GM03348 (cell line): ENCODE measurements at regions not wholly inside any gene's neighbourhood (a gene's known extent, or its start where the extent isn't known, plus 50 kb on each side); places are given as distances from the start of the nearest gene placed in this dataset.
"Not testable (repeated sequence)": the region's sequence is repeated elsewhere in the genome, so short reads cannot be mapped to it uniquely, and the experiment has no call there.

ENCODE experiments used
- DNase-seq: peaks from one replicate; pipeline ENCODE4 v3.0.0; 2012; ENCODE audit warnings: low spot score

GRCh38 chr10:20492447-20492846, 404.7 kb downstream of the NEBL start:
- no peak for DNase-seq

GRCh38 chr10:20489961-20490360, 407.1 kb downstream of the NEBL start:
- no peak for DNase-seq

GRCh38 chr10:20486791-20487190, 410.3 kb downstream of the NEBL start:
- DNase-seq = no peak

GRCh38 chr10:20485554-20485953, 411.6 kb downstream of the NEBL start:
- DNase-seq = no peak

GRCh38 chr10:20481054-20481453, 416.1 kb downstream of the NEBL start:
- no peak for DNase-seq

GRCh38 chr10:20480575-20480974, 416.5 kb downstream of the NEBL start:
- DNase-seq = not testable (repeated sequence)

GRCh38 chr10:20474064-20474463, 423.0 kb downstream of the NEBL start:
- DNase-seq = no peak

GRCh38 chr10:20473023-20473760, 423.9 kb downstream of the NEBL start:
- DNase-seq = no peak

GRCh38 chr10:20466731-20467130, 430.4 kb downstream of the NEBL start:
- DNase-seq = no peak

GRCh38 chr10:20457649-20458048, 439.5 kb downstream of the NEBL start:
- DNase-seq = no peak

GRCh38 chr10:20455774-20456173, 441.3 kb downstream of the NEBL start:
- no peak for DNase-seq

- DNase-seq = no peak
Measured at GRCh38 chr10:20454331-20454730, 442.8 kb downstream of the NEBL start.

- no peak for DNase-seq
Measured at GRCh38 chr10:20446561-20447193, 450.4 kb downstream of the NEBL start.

- DNase-seq = no peak
Measured at GRCh38 chr10:20443094-20443493, 454.0 kb downstream of the NEBL start.

GRCh38 chr10:20429742-20430141, 467.4 kb downstream of the NEBL start:
- DNase-seq = no peak

GRCh38 chr10:20427821-20428220, 469.3 kb downstream of the NEBL start:
- DNase-seq = no peak

GRCh38 chr10:20418286-20418685, 478.8 kb downstream of the NEBL start:
- no peak for DNase-seq

- DNase-seq = no peak
Measured at GRCh38 chr10:20417791-20418190, 479.3 kb downstream of the NEBL start.

GRCh38 chr10:20415684-20416083, 481.4 kb downstream of the NEBL start:
- no peak for DNase-seq

- no peak for DNase-seq
Measured at GRCh38 chr10:20407357-20407756, 489.8 kb downstream of the NEBL start.

- no peak for DNase-seq
Measured at GRCh38 chr10:20406281-20407104, 490.6 kb downstream of the NEBL start.

- DNase-seq = no peak
Measured at GRCh38 chr10:20405761-20406160, 491.4 kb downstream of the NEBL start.

- DNase-seq = no peak
Measured at GRCh38 chr10:20405050-20405449, 492.1 kb downstream of the NEBL start.
